ENCODE measurements at regions not wholly inside any gene's neighbourhood (a gene's known extent, or its start where the extent isn't known, plus 50 kb on each side); places are given as distances from the start of the nearest gene placed in this dataset.

DNA sequence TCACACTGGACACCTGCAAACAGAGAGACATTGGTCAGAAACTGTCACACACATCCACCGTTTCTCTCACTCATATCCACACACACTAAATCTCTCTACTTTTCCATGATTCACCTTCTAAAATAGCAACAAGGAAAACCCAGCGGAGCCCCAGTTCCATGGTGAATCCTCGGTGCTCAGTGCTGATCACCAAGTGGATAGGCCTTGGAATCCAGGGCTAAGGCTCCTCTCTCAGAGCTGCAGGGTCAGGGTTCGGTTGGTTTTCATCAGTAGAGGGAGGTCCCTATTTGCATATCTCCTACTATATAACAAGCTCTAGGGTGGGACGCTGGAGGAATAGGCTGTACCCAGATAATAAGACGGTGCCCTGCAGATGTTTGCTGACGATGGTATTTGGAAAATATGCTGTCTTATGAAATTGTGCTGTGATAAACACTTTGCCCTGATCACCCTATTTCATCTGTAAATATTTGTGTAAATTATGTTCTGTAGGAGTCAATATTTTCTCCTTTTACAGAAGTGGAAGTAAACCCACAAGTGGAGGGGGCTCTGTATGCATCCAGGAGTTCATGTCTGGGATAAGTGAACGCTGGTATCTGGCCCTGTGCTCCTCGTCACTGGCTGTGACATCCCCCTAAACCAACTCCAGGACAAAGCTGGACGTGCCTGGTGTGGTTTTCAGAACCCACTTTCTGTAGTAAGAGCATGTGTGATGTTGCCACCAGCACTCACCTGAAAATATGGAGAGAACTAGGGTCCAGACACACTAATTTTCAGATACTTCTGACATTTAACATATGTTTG is 709.2 kb downstream of the TMEM121 start:
- no peak overlapping the region for H3K4me3 ChIP-seq (ENCODE audit: low read depth in 1 of 3, low read length in 3 of 3)
- peaks cover 0 to 8% (median 1%) of the 10 kb centered on the region in 4 donors for H3K27me3 ChIP-seq (ENCODE audit: control insufficient read depth in 4 of 4, insufficient read depth in 4 of 4, low read length in 3 of 4)
- no peaks in the 10 kb centered on the region for H3K9me3 ChIP-seq (ENCODE audit: control insufficient read depth in 4 of 4, low read length in 3 of 4)
- H3K4me1 ChIP-seq (ENCODE audit: control insufficient read depth in 4 of 4, insufficient read depth in 4 of 4, low read length in 3 of 4), result no peaks in the 10 kb centered on the region
- no peaks in the 10 kb centered on the region for H3K36me3 ChIP-seq (ENCODE audit: control insufficient read depth in 4 of 4, insufficient read depth in 3 of 4, low read depth in 1 of 4, low read length in 3 of 4)
- DNase-seq (ENCODE audit: low spot score), result no peak
- WGBS, result 52% methylated on average over 10 of the region's 10 CpGs
- no peak overlapping the region for H3K27ac ChIP-seq (ENCODE audit: low read depth in 1 of 2, low read length in 2 of 2)
- TF ChIP-seq, protein P1, sequence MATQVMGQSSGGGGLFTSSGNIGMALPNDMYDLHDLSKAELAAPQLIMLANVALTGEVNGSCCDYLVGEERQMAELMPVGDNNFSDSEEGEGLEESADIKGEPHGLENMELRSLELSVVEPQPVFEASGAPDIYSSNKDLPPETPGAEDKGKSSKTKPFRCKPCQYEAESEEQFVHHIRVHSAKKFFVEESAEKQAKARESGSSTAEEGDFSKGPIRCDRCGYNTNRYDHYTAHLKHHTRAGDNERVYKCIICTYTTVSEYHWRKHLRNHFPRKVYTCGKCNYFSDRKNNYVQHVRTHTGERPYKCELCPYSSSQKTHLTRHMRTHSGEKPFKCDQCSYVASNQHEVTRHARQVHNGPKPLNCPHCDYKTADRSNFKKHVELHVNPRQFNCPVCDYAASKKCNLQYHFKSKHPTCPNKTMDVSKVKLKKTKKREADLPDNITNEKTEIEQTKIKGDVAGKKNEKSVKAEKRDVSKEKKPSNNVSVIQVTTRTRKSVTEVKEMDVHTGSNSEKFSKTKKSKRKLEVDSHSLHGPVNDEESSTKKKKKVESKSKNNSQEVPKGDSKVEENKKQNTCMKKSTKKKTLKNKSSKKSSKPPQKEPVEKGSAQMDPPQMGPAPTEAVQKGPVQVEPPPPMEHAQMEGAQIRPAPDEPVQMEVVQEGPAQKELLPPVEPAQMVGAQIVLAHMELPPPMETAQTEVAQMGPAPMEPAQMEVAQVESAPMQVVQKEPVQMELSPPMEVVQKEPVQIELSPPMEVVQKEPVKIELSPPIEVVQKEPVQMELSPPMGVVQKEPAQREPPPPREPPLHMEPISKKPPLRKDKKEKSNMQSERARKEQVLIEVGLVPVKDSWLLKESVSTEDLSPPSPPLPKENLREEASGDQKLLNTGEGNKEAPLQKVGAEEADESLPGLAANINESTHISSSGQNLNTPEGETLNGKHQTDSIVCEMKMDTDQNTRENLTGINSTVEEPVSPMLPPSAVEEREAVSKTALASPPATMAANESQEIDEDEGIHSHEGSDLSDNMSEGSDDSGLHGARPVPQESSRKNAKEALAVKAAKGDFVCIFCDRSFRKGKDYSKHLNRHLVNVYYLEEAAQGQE (IDR thresholded peaks at IDR 0.05), result no peak
- TF ChIP-seq, protein P2, sequence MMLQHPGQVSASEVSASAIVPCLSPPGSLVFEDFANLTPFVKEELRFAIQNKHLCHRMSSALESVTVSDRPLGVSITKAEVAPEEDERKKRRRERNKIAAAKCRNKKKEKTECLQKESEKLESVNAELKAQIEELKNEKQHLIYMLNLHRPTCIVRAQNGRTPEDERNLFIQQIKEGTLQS (IDR thresholded peaks at IDR 0.05), result no peak
- no peak for TF ChIP-seq EGR1 (IDR thresholded peaks at IDR 0.05; ENCODE audit: low read depth in 2 of 2)
- TF ChIP-seq TAF1 (conservative IDR thresholded peaks at IDR 0.05), result no peak
- TF ChIP-seq GABPA (IDR thresholded peaks at IDR 0.05 in 1 of 2, conservative IDR thresholded peaks at IDR 0.05 in 1 of 2), result no peak
- no peak for TF ChIP-seq SP1 (IDR thresholded peaks at IDR 0.05)
- TF ChIP-seq NR2F2 (IDR thresholded peaks at IDR 0.05), result no peak
- TF ChIP-seq, protein P3, sequence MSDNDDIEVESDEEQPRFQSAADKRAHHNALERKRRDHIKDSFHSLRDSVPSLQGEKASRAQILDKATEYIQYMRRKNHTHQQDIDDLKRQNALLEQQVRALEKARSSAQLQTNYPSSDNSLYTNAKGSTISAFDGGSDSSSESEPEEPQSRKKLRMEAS (IDR thresholded peaks at IDR 0.05), result no peak
- TF ChIP-seq YY1 (IDR thresholded peaks at IDR 0.05), result no peak
- no peak for TF ChIP-seq RXRA (IDR thresholded peaks at IDR 0.05)
- no peak for TF ChIP-seq HNF4A (conservative IDR thresholded peaks at IDR 0.05)
- no peak for TF ChIP-seq HNF4G (IDR thresholded peaks at IDR 0.05)
- TF ChIP-seq, protein P4, sequence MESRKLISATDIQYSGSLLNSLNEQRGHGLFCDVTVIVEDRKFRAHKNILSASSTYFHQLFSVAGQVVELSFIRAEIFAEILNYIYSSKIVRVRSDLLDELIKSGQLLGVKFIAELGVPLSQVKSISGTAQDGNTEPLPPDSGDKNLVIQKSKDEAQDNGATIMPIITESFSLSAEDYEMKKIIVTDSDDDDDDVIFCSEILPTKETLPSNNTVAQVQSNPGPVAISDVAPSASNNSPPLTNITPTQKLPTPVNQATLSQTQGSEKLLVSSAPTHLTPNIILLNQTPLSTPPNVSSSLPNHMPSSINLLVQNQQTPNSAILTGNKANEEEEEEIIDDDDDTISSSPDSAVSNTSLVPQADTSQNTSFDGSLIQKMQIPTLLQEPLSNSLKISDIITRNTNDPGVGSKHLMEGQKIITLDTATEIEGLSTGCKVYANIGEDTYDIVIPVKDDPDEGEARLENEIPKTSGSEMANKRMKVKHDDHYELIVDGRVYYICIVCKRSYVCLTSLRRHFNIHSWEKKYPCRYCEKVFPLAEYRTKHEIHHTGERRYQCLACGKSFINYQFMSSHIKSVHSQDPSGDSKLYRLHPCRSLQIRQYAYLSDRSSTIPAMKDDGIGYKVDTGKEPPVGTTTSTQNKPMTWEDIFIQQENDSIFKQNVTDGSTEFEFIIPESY (IDR thresholded peaks at IDR 0.05), result no peak
- no peak for TF ChIP-seq FOXA2 (IDR thresholded peaks at IDR 0.05)
- no peak for TF ChIP-seq FOXA1 (IDR thresholded peaks at IDR 0.05)
- no peak for TF ChIP-seq RAD21 (IDR thresholded peaks at IDR 0.05)
- TF ChIP-seq JUND (IDR thresholded peaks at IDR 0.05), result no peak
- TF ChIP-seq, protein P5, sequence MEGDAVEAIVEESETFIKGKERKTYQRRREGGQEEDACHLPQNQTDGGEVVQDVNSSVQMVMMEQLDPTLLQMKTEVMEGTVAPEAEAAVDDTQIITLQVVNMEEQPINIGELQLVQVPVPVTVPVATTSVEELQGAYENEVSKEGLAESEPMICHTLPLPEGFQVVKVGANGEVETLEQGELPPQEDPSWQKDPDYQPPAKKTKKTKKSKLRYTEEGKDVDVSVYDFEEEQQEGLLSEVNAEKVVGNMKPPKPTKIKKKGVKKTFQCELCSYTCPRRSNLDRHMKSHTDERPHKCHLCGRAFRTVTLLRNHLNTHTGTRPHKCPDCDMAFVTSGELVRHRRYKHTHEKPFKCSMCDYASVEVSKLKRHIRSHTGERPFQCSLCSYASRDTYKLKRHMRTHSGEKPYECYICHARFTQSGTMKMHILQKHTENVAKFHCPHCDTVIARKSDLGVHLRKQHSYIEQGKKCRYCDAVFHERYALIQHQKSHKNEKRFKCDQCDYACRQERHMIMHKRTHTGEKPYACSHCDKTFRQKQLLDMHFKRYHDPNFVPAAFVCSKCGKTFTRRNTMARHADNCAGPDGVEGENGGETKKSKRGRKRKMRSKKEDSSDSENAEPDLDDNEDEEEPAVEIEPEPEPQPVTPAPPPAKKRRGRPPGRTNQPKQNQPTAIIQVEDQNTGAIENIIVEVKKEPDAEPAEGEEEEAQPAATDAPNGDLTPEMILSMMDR (IDR thresholded peaks at IDR 0.05; ENCODE audit: low read depth, low read length, missing input control), result no peak
- H3K9ac ChIP-seq (ENCODE audit: low read depth in 1 of 2, low read length in 2 of 2), result no peak overlapping the region
